Mesenchymal stem cell (in vitro differentiated cells and primary cell): ENCODE measurements at regions not wholly inside any gene's neighbourhood (a gene's known extent, or its start where the extent isn't known, plus 50 kb on each side); places are given as distances from the start of the nearest gene placed in this dataset.
"Not testable (repeated sequence)": the region's sequence is repeated elsewhere in the genome, so short reads cannot be mapped to it uniquely, and the experiment has no call there.

Experiments
- DNase-seq: peaks from one replicate; pipeline ENCODE4 v3.0.0-alpha.2; 2013
- H2AFZ ChIP-seq: one replicate; pipeline ENCODE4 v1.6.1; 2013; ENCODE audit warnings: low read depth, mild to moderate bottlenecking, control low read depth, inconsistent platforms, low read length, moderate library complexity
- H2AK5ac ChIP-seq: 2 replicates; pipeline ENCODE4 v1.6.1; 2013; ENCODE audit warnings: low read length, moderate library complexity, mild to moderate bottlenecking, inconsistent platforms; ENCODE audit not compliant: severe bottlenecking
- H2BK120ac ChIP-seq: one replicate; pipeline ENCODE4 v1.6.1; 2013; ENCODE audit warnings: low read depth, mild to moderate bottlenecking, inconsistent platforms, low read length, moderate library complexity
- H2BK12ac ChIP-seq, 2 experiments: one replicate each; pipeline ENCODE4 v1.6.1; 2013; ENCODE audit warnings: inconsistent platforms in 2 of 2, low read length in 2 of 2, mild to moderate bottlenecking in 2 of 2, moderate library complexity in 2 of 2, control low read depth in 1 of 2
- H2BK15ac ChIP-seq: one replicate; pipeline ENCODE4 v1.6.1; 2013; ENCODE audit warnings: mild to moderate bottlenecking, low read depth, inconsistent platforms; ENCODE audit not compliant: poor library complexity, severe bottlenecking
- H2BK5ac ChIP-seq: 2 replicates; pipeline ENCODE4 v1.6.1; 2013; ENCODE audit warnings: low read depth, mild to moderate bottlenecking, low read length, control low read depth, inconsistent platforms; ENCODE audit not compliant: poor library complexity, severe bottlenecking
- H3K14ac ChIP-seq, 2 experiments: one replicate each; pipeline ENCODE4 v1.6.1; 2013; ENCODE audit warnings: inconsistent platforms in 2 of 2, low read length in 2 of 2, control low read depth in 1 of 2, mild to moderate bottlenecking in 1 of 2, moderate library complexity in 1 of 2
- H3K18ac ChIP-seq, 2 experiments: one replicate each; pipeline ENCODE4 v1.6.1; 2013; ENCODE audit warnings: inconsistent platforms in 2 of 2, low read length in 2 of 2, control low read depth in 1 of 2, low read depth in 1 of 2, mild to moderate bottlenecking in 1 of 2
- H3K23ac ChIP-seq, 2 experiments: one replicate each; pipeline ENCODE4 v1.6.1; 2013; ENCODE audit warnings: inconsistent platforms in 2 of 2, low read length in 2 of 2, mild to moderate bottlenecking in 2 of 2, moderate library complexity in 2 of 2, control low read depth in 1 of 2
- H3K27ac ChIP-seq: 2 replicates; pipeline ENCODE4 v1.5.1; 2013; ENCODE audit warnings: mild to moderate bottlenecking, moderate library complexity, low read length, control low read depth, inconsistent platforms; ENCODE audit not compliant: poor library complexity, severe bottlenecking
- H3K27me3 ChIP-seq, 2 experiments: 2 replicates each; pipeline versions ENCODE4 v1.6.1 to v1.7.0; 2013; ENCODE audit warnings: low read length in 2 of 2, mild to moderate bottlenecking in 2 of 2, moderate library complexity in 2 of 2, control low read depth in 1 of 2, inconsistent platforms in 1 of 2; ENCODE audit not compliant: control insufficient read depth in 1 of 2, insufficient read depth in 1 of 2
- H3K36me3 ChIP-seq, 2 experiments: 2 replicates each; pipeline versions ENCODE4 v1.6.1 to v1.7.0; 2013; ENCODE audit warnings: low read length in 2 of 2, control low read depth in 1 of 2, inconsistent platforms in 1 of 2, low read depth in 1 of 2, mild to moderate bottlenecking in 1 of 2; ENCODE audit not compliant: insufficient read depth in 2 of 2, control insufficient read depth in 1 of 2
- H3K4ac ChIP-seq, 2 experiments: one replicate each; pipeline ENCODE4 v1.6.1; 2013; ENCODE audit warnings: inconsistent platforms in 2 of 2, low read length in 2 of 2, mild to moderate bottlenecking in 2 of 2, moderate library complexity in 2 of 2, control low read depth in 1 of 2, low read depth in 1 of 2
- H3K4me1 ChIP-seq: 2 replicates; pipeline ENCODE4 v1.6.1; 2013; ENCODE audit warnings: low read depth, low read length, control low read depth; ENCODE audit not compliant: control insufficient read depth, insufficient read depth
- H3K4me2 ChIP-seq: 2 replicates; pipeline ENCODE4 v1.6.1; 2013; ENCODE audit warnings: low read length, mild to moderate bottlenecking, inconsistent platforms; ENCODE audit not compliant: poor library complexity, severe bottlenecking
- H3K4me3 ChIP-seq, 2 experiments: 2 replicates each; pipeline versions ENCODE4 v1.5.1 to v1.7.0; 2013; ENCODE audit warnings: low read length in 2 of 2, mild to moderate bottlenecking in 2 of 2, control low read depth in 1 of 2, low read depth in 1 of 2; ENCODE audit not compliant: insufficient read depth in 1 of 2
- H3K79me1 ChIP-seq: replicated peaks from 2 replicates; pipeline ENCODE4 v1.6.1; 2013; ENCODE audit warnings: mild to moderate bottlenecking, control low read depth, low read length, inconsistent platforms; ENCODE audit not compliant: poor library complexity, severe bottlenecking
- H3K9ac ChIP-seq: 2 replicates; pipeline ENCODE4 v1.7.0; 2013; ENCODE audit warnings: mild to moderate bottlenecking, low read length, moderate library complexity
- H3K9me3 ChIP-seq: 2 replicates; pipeline ENCODE4 v1.7.0; 2013; ENCODE audit warnings: mild to moderate bottlenecking, low read length; ENCODE audit not compliant: control insufficient read depth
- H4K8ac ChIP-seq: one replicate; pipeline ENCODE4 v1.6.1; 2013; ENCODE audit warnings: inconsistent platforms, mild to moderate bottlenecking, low read length, moderate library complexity
- H4K91ac ChIP-seq: one replicate; pipeline ENCODE4 v1.6.1; 2013; ENCODE audit warnings: mild to moderate bottlenecking, low read length, inconsistent platforms
- whole genome bisulfite sequencing: methylation state at CpG from one replicate; pipeline ENCODE4 v1.1.7; 2013; ENCODE audit warnings: mixed read lengths; 5-methylcytosine and 5-hydroxymethylcytosine counted together

GRCh38 chr22:22380098-22381030 lies 128.2 kb downstream of the ZNF280B start:
- H3K4me3 ChIP-seq: no peak overlapping the region
- no peak overlapping the region for H2BK15ac ChIP-seq
- no peak overlapping the region for H4K91ac ChIP-seq
- no peak overlapping the region for H2BK5ac ChIP-seq
- no peaks in the 10 kb centered on the region for H3K4me1 ChIP-seq
- no peak overlapping the region for H3K9ac ChIP-seq
- no peak overlapping the region for H3K4ac ChIP-seq
- H2AK5ac ChIP-seq: no peak overlapping the region
- no peak overlapping the region for H3K18ac ChIP-seq
- H3K4me2 ChIP-seq: no peak overlapping the region
- H3K9me3 ChIP-seq: no peaks in the 10 kb centered on the region
- WGBS: 35% methylated on average over 4 of the region's 11 CpGs
- no peak for DNase-seq
- no peaks in the 10 kb centered on the region for H3K36me3 ChIP-seq
- H3K27me3 ChIP-seq: peaks cover 29 to 79% of the 10 kb centered on the region in 2 experiments
- H3K23ac ChIP-seq: no peak overlapping the region
- no peak overlapping the region for H3K27ac ChIP-seq
- H4K8ac ChIP-seq: no peak overlapping the region
- no peak overlapping the region for H2BK120ac ChIP-seq
- no peak overlapping the region for H2AFZ ChIP-seq
- no peak overlapping the region for H3K14ac ChIP-seq
- H2BK12ac ChIP-seq: no peak overlapping the region
- H3K79me1 ChIP-seq: no peaks in the 10 kb centered on the region

DNA sequence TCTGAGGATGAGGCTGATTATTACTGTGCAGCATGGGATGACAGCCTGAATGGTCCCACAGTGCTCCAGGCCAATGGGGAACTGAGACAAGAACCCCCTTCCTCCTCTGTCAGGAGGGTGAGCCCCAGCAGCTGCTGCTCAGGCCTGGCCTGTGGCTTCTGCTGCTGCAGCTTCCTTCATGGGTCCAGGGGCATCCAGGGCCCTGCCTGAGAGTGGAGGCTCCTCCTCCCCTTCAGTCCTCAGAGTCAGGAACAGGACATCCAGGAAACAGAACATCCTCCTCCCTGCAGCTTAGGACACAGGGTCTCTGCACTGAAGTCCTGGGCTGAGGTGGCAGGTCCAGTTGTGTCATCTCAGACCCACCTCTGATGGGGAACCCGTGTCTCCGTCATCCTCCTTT lies 127.2 kb downstream of the ZNF280B start:
- not testable (repeated sequence) for H3K27ac ChIP-seq, H2BK15ac ChIP-seq, H3K36me3 ChIP-seq, H2BK5ac ChIP-seq, H3K4me2 ChIP-seq, H3K4me3 ChIP-seq, H3K23ac ChIP-seq, H3K4ac ChIP-seq, H3K79me1 ChIP-seq, H3K9me3 ChIP-seq, H4K8ac ChIP-seq, H3K18ac ChIP-seq, H4K91ac ChIP-seq, H3K4me1 ChIP-seq, H2BK12ac ChIP-seq, H3K9ac ChIP-seq, H2BK120ac ChIP-seq, H2AK5ac ChIP-seq, DNase-seq, H2AFZ ChIP-seq
- H3K27me3 ChIP-seq: peaks cover 20 to 80% of the 10 kb centered on the region in 2 experiments
- WGBS: 68% methylated on average over 2 of the region's 2 CpGs
- H3K14ac ChIP-seq: peak overlapping the region in 1 of 2 experiments; percentile 35

DNA sequence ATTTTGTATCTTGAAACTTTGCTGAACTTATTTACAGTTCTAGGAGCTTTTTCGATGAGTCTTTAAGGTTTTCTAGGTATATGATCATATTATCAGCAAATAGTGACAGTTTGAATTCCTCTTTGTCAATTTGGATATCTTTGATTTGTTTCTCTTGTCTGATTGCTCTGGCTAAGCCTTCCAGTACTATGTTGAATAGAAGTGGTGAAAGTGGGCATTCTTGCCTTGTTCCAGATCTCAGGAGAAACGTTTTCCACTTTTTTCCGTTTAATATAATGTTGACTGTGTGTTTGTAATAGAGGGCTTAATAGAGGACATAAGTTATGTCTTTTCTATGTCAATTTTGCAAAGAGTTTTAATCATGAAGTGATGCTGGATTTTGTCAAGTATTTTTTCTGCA lies 124.3 kb downstream of the ZNF280B start:
- Histone ChIP-seq H3K79me1 (no peaks in the 10 kb centered on the region), H2BK12ac (no peak overlapping the region), H2BK120ac (no peak overlapping the region), H2BK15ac (no peak overlapping the region), H3K14ac (no peak overlapping the region), H3K36me3 (no peaks in the 10 kb centered on the region), H3K4me3 (no peak overlapping the region), H3K4ac (no peak overlapping the region), H3K9ac (no peak overlapping the region), H3K4me2 (no peak overlapping the region), H3K4me1 (no peaks in the 10 kb centered on the region), H2AK5ac (no peak overlapping the region), H3K23ac (no peak overlapping the region), H3K9me3 (no peaks in the 10 kb centered on the region), H3K18ac (no peak overlapping the region), H2AFZ (no peak overlapping the region), H4K8ac (no peak overlapping the region), H4K91ac (no peak overlapping the region), H3K27ac (no peak overlapping the region), H3K27me3 (peaks cover 8 to 79% of the 10 kb centered on the region in 2 experiments), H2BK5ac (no peak overlapping the region)
- DNase-seq: no peak
- WGBS: 27% methylated on average over 3 of the region's 3 CpGs

DNA sequence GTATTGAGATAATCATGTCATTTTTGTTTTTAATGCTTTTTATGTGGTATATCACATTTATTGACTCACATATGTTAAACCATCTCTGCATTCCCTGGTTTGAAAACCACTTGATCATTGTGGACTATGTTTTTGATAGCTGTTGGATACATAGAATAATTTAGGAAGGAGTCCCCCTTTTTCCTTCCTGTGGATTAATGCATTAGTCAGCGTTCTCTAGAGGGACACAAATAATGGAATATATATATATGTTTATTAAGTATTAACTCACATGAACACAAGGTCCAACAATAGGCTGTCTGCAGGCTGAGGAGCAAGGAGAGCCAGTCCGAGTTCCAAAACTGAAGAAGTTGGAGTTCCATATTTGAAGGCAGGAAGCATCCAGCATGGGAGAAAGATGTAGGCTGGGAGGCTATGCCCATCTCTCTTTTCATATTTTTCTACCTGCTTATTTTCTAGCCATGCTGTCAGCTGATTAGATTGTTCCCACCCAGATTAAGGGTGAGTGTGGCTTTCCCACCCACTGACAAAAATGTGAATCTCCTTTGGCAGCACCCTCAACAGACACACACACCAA lies 123.8 kb downstream of the ZNF280B start:
- H2BK5ac ChIP-seq: no peak overlapping the region
- H3K9me3 ChIP-seq: no peaks in the 10 kb centered on the region
- no peaks in the 10 kb centered on the region for H3K4me1 ChIP-seq
- H2BK15ac ChIP-seq: no peak overlapping the region
- H4K8ac ChIP-seq: no peak overlapping the region
- H3K23ac ChIP-seq: no peak overlapping the region
- H3K27ac ChIP-seq: no peak overlapping the region
- peaks cover 5 to 78% of the 10 kb centered on the region in 2 experiments for H3K27me3 ChIP-seq
- H2AK5ac ChIP-seq: no peak overlapping the region
- H3K79me1 ChIP-seq: no peaks in the 10 kb centered on the region
- H3K14ac ChIP-seq: no peak overlapping the region
- H3K4me2 ChIP-seq: no peak overlapping the region
- 91% methylated on average over 1 of the region's 2 CpGs for WGBS
- no peak overlapping the region for H3K9ac ChIP-seq
- H2AFZ ChIP-seq: no peak overlapping the region
- no peak overlapping the region for H3K4me3 ChIP-seq
- H3K4ac ChIP-seq: no peak overlapping the region
- no peak overlapping the region for H3K18ac ChIP-seq
- no peak overlapping the region for H2BK120ac ChIP-seq
- H4K91ac ChIP-seq: no peak overlapping the region
- no peak for DNase-seq
- H3K36me3 ChIP-seq: no peaks in the 10 kb centered on the region
- no peak overlapping the region for H2BK12ac ChIP-seq
